ENCODE measurements at regions not wholly inside any gene's neighbourhood (a gene's known extent, or its start where the extent isn't known, plus 50 kb on each side); places are given as distances from the start of the nearest gene placed in this dataset.
"Not testable (repeated sequence)": the region's sequence is repeated elsewhere in the genome, so short reads cannot be mapped to it uniquely, and the experiment has no call there.

DNA sequence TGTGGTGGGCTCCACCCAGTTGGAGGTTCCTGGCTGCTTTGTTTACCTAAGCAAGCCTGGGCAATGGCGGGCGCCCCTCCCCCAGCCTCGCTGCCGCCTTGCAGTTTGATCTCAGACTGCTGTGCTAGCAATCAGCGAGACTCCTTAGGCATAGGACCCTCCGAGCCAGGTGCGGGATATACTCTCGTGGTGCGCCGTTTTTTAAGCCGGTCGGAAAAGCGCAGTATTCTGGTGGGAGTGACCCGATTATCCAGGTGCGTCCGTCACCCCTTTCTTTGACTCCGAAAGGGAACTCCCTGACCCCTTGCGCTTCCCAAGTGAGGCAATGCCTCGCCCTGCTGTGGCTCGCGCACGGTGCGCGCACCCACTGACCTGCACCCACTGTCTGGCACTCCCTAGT, 1719.9 kb downstream of the BRINP3 start:
- H3K27me3 ChIP-seq (ENCODE audit: control insufficient read depth in 4 of 4, insufficient read depth in 4 of 4, low read length in 3 of 4); H3K4me3 ChIP-seq (ENCODE audit: low read depth in 1 of 3, low read length in 3 of 3); H3K4me1 ChIP-seq (ENCODE audit: control insufficient read depth in 4 of 4, insufficient read depth in 4 of 4, low read length in 3 of 4); H3K9me3 ChIP-seq (ENCODE audit: control insufficient read depth in 4 of 4, low read length in 3 of 4); H3K9ac ChIP-seq (ENCODE audit: low read depth in 1 of 2, low read length in 2 of 2); DNase-seq (ENCODE audit: low spot score); H3K36me3 ChIP-seq (ENCODE audit: control insufficient read depth in 4 of 4, insufficient read depth in 3 of 4, low read depth in 1 of 4, low read length in 3 of 4); H3K27ac ChIP-seq (ENCODE audit: low read depth in 1 of 2, low read length in 2 of 2): not testable (repeated sequence)
- 84% methylated on average over 24 of the region's 24 CpGs for WGBS

DNA sequence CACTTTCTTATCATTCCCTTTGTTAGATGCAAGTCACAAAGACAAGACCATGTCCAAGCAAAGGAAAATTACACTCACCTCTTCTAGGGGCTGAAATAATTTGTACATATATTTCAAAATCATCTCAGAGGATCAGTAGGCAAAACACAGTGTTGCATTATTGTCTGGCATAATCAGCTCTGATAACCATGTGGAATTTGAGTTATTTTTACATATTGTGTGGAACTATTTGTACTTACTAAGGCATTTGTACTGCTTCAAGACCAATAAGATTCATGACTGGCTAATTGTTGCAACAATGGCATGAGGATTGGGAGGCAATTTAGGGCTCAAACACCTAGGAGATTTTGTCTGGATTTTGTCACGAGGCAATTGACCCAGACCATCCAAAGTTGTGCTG, 1716.4 kb downstream of the BRINP3 start:
- no peak for TF ChIP-seq HNF4A (conservative IDR thresholded peaks at IDR 0.05)
- TF ChIP-seq NR2F2 (IDR thresholded peaks at IDR 0.05): no peak
- no peak for TF ChIP-seq JUND (IDR thresholded peaks at IDR 0.05)
- 43% methylated on average over 1 of the region's 1 CpG for WGBS

DNA sequence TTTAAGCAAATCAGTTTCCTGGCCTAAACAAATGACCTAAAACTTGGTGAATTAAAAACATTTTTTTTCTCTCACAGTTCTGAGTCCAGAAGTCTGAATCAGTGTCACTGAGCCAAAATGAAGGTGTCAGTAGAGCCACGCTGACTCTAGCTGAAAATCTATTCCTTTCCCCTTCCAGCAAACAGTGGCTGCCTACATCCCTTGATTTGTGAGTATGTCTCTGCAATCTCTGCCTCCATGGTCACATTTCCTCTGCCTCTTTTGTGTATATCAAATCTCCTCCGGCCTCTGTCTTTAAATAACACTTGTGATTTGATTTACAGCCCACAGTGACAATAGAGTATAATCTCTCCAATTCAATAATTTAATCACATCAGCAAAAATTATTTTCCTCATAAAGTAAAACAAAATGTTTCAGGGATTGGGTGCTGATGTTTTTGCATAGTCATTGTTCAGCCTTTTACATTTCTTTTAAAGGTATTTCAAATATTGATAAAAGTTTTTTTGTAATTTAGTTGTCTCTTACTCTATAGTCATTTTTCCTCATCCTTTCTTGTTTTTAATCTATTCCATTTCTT, 1715.4 kb downstream of the BRINP3 start:
- Histone ChIP-seq H3K9ac (ENCODE audit: low read depth in 1 of 2, low read length in 2 of 2) (no peak overlapping the region), H3K36me3 (ENCODE audit: control insufficient read depth in 4 of 4, insufficient read depth in 3 of 4, low read depth in 1 of 4, low read length in 3 of 4) (no peaks in the 10 kb centered on the region), H3K4me1 (ENCODE audit: control insufficient read depth in 4 of 4, insufficient read depth in 4 of 4, low read length in 3 of 4) (no peaks in the 10 kb centered on the region), H3K4me3 (ENCODE audit: low read depth in 1 of 3, low read length in 3 of 3) (no peak overlapping the region), H3K27ac (ENCODE audit: low read depth in 1 of 2, low read length in 2 of 2) (no peak overlapping the region), H3K9me3 (ENCODE audit: control insufficient read depth in 4 of 4, low read length in 3 of 4) (no peaks in the 10 kb centered on the region), H3K27me3 (ENCODE audit: control insufficient read depth in 4 of 4, insufficient read depth in 4 of 4, low read length in 3 of 4) (no peaks in the 10 kb centered on the region)
- no peak for DNase-seq (ENCODE audit: low spot score)
- no peak for TF ChIP-seq NR2F2 (IDR thresholded peaks at IDR 0.05)
- no peak for TF ChIP-seq HNF4G (IDR thresholded peaks at IDR 0.05)
- TF ChIP-seq JUND (IDR thresholded peaks at IDR 0.05): no peak
- TF ChIP-seq, protein P1, sequence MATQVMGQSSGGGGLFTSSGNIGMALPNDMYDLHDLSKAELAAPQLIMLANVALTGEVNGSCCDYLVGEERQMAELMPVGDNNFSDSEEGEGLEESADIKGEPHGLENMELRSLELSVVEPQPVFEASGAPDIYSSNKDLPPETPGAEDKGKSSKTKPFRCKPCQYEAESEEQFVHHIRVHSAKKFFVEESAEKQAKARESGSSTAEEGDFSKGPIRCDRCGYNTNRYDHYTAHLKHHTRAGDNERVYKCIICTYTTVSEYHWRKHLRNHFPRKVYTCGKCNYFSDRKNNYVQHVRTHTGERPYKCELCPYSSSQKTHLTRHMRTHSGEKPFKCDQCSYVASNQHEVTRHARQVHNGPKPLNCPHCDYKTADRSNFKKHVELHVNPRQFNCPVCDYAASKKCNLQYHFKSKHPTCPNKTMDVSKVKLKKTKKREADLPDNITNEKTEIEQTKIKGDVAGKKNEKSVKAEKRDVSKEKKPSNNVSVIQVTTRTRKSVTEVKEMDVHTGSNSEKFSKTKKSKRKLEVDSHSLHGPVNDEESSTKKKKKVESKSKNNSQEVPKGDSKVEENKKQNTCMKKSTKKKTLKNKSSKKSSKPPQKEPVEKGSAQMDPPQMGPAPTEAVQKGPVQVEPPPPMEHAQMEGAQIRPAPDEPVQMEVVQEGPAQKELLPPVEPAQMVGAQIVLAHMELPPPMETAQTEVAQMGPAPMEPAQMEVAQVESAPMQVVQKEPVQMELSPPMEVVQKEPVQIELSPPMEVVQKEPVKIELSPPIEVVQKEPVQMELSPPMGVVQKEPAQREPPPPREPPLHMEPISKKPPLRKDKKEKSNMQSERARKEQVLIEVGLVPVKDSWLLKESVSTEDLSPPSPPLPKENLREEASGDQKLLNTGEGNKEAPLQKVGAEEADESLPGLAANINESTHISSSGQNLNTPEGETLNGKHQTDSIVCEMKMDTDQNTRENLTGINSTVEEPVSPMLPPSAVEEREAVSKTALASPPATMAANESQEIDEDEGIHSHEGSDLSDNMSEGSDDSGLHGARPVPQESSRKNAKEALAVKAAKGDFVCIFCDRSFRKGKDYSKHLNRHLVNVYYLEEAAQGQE (IDR thresholded peaks at IDR 0.05): no peak
- TF ChIP-seq, protein P2, sequence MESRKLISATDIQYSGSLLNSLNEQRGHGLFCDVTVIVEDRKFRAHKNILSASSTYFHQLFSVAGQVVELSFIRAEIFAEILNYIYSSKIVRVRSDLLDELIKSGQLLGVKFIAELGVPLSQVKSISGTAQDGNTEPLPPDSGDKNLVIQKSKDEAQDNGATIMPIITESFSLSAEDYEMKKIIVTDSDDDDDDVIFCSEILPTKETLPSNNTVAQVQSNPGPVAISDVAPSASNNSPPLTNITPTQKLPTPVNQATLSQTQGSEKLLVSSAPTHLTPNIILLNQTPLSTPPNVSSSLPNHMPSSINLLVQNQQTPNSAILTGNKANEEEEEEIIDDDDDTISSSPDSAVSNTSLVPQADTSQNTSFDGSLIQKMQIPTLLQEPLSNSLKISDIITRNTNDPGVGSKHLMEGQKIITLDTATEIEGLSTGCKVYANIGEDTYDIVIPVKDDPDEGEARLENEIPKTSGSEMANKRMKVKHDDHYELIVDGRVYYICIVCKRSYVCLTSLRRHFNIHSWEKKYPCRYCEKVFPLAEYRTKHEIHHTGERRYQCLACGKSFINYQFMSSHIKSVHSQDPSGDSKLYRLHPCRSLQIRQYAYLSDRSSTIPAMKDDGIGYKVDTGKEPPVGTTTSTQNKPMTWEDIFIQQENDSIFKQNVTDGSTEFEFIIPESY (IDR thresholded peaks at IDR 0.05): no peak
- TF ChIP-seq, protein P3, sequence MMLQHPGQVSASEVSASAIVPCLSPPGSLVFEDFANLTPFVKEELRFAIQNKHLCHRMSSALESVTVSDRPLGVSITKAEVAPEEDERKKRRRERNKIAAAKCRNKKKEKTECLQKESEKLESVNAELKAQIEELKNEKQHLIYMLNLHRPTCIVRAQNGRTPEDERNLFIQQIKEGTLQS (IDR thresholded peaks at IDR 0.05): no peak
- TF ChIP-seq SP1 (IDR thresholded peaks at IDR 0.05): no peak
- TF ChIP-seq, protein P4, sequence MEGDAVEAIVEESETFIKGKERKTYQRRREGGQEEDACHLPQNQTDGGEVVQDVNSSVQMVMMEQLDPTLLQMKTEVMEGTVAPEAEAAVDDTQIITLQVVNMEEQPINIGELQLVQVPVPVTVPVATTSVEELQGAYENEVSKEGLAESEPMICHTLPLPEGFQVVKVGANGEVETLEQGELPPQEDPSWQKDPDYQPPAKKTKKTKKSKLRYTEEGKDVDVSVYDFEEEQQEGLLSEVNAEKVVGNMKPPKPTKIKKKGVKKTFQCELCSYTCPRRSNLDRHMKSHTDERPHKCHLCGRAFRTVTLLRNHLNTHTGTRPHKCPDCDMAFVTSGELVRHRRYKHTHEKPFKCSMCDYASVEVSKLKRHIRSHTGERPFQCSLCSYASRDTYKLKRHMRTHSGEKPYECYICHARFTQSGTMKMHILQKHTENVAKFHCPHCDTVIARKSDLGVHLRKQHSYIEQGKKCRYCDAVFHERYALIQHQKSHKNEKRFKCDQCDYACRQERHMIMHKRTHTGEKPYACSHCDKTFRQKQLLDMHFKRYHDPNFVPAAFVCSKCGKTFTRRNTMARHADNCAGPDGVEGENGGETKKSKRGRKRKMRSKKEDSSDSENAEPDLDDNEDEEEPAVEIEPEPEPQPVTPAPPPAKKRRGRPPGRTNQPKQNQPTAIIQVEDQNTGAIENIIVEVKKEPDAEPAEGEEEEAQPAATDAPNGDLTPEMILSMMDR (IDR thresholded peaks at IDR 0.05; ENCODE audit: low read depth, low read length, missing input control): no peak
- no peak for TF ChIP-seq RAD21 (IDR thresholded peaks at IDR 0.05)
- no peak for TF ChIP-seq TAF1 (conservative IDR thresholded peaks at IDR 0.05)
- TF ChIP-seq FOXA1 (IDR thresholded peaks at IDR 0.05): no peak
- TF ChIP-seq YY1 (IDR thresholded peaks at IDR 0.05): no peak
- no peak for TF ChIP-seq HNF4A (conservative IDR thresholded peaks at IDR 0.05)
- TF ChIP-seq GABPA (IDR thresholded peaks at IDR 0.05 in 1 of 2, conservative IDR thresholded peaks at IDR 0.05 in 1 of 2): no peak
- WGBS: 56% methylated on average over 2 of the region's 2 CpGs

More for the DNA sequence above, 1716.4 kb downstream of the BRINP3 start:
- Histone ChIP-seq H3K4me1 (ENCODE audit: control insufficient read depth in 4 of 4, insufficient read depth in 4 of 4, low read length in 3 of 4) (no peaks in the 10 kb centered on the region), H3K27me3 (ENCODE audit: control insufficient read depth in 4 of 4, insufficient read depth in 4 of 4, low read length in 3 of 4) (no peaks in the 10 kb centered on the region), H3K9ac (ENCODE audit: low read depth in 1 of 2, low read length in 2 of 2) (no peak overlapping the region), H3K27ac (ENCODE audit: low read depth in 1 of 2, low read length in 2 of 2) (no peak overlapping the region), H3K9me3 (ENCODE audit: control insufficient read depth in 4 of 4, low read length in 3 of 4) (no peaks in the 10 kb centered on the region), H3K4me3 (ENCODE audit: low read depth in 1 of 3, low read length in 3 of 3) (no peak overlapping the region), H3K36me3 (ENCODE audit: control insufficient read depth in 4 of 4, insufficient read depth in 3 of 4, low read depth in 1 of 4, low read length in 3 of 4) (no peaks in the 10 kb centered on the region)
- DNase-seq (ENCODE audit: low spot score): no peak

Data from liver (tissue), 8 donors.